ENCODE measurements at regions not wholly inside any gene's neighbourhood (a gene's known extent, or its start where the extent isn't known, plus 50 kb on each side); places are given as distances from the start of the nearest gene placed in this dataset.

GRCh38 chr16:14373406-14373805 is 256.7 kb downstream of the PARN start:
- POLR2A ChIA-PET, result interaction anchor here (0.6 kb wide), 1 partner anchor 65 kb away, joined by 4 read pairs; no protein-coding TSS in a partner anchor
- Mint-ChIP-seq H3K27me3 (ENCODE audit: insufficient read depth, unreplicated experiment) (no peaks in the 10 kb centered on the region), H3K9me3 (ENCODE audit: unreplicated experiment) (no peaks in the 10 kb centered on the region), H3K36me3 (ENCODE audit: insufficient read depth, unreplicated experiment) (no peaks in the 10 kb centered on the region), H3K4me3 (ENCODE audit: unreplicated experiment) (no peak overlapping the region), H3K27ac (ENCODE audit: low read depth, unreplicated experiment) (no peak overlapping the region), H3K4me1 (ENCODE audit: insufficient read depth, unreplicated experiment) (peaks cover 12% of the 10 kb centered on the region)
- CTCF ChIA-PET, result interaction anchor here (0.9 to 1.2 kb wide), 2 partner anchors 10 to 62 kb away, joined by 4 to 7 read pairs; no protein-coding TSS in a partner anchor
- no peak for TF ChIP-seq CTCF (IDR thresholded peaks at IDR 0.05; ENCODE audit: unreplicated experiment)
- BruUV-seq (replicated peaks), result no TSS peak
- no peak for DNase-seq (ENCODE audit: unreplicated experiment)
- intact Hi-C loops (cut with micrococcal nuclease), result no loop called here

- no peaks in the 10 kb centered on the region for H3K36me3 Mint-ChIP-seq (ENCODE audit: insufficient read depth, unreplicated experiment)
- no TSS peak for BruUV-seq (replicated peaks)
- peaks cover 6% of the 10 kb centered on the region for H3K4me1 Mint-ChIP-seq (ENCODE audit: insufficient read depth, unreplicated experiment)
- no peak for TF ChIP-seq CTCF (IDR thresholded peaks at IDR 0.05; ENCODE audit: unreplicated experiment)
- intact Hi-C loops (cut with micrococcal nuclease), result no loop called here
- H3K4me3 Mint-ChIP-seq (ENCODE audit: unreplicated experiment), result no peak overlapping the region
- H3K27me3 Mint-ChIP-seq (ENCODE audit: insufficient read depth, unreplicated experiment), result no peaks in the 10 kb centered on the region
- H3K9me3 Mint-ChIP-seq (ENCODE audit: unreplicated experiment), result no peaks in the 10 kb centered on the region
- POLR2A ChIA-PET, result interaction anchor here (0.6 kb wide), 1 partner anchor 125 kb away, joined by 4 read pairs; no protein-coding TSS in a partner anchor
- CTCF ChIA-PET, result no interaction called here
- no peak overlapping the region for H3K27ac Mint-ChIP-seq (ENCODE audit: low read depth, unreplicated experiment)
- no peak for DNase-seq (ENCODE audit: unreplicated experiment)
Measured at GRCh38 chr16:14372471-14372870, 257.6 kb downstream of the PARN start.

GRCh38 chr16:14371778-14372431 is 258.2 kb downstream of the PARN start:
- CTCF ChIA-PET, result no interaction called here
- no TSS peak for BruUV-seq (replicated peaks)
- peaks cover 6% of the 10 kb centered on the region for H3K4me1 Mint-ChIP-seq (ENCODE audit: insufficient read depth, unreplicated experiment)
- no peak for DNase-seq (ENCODE audit: unreplicated experiment)
- H3K27me3 Mint-ChIP-seq (ENCODE audit: insufficient read depth, unreplicated experiment), result no peaks in the 10 kb centered on the region
- intact Hi-C loops (cut with micrococcal nuclease), result no loop called here
- H3K9me3 Mint-ChIP-seq (ENCODE audit: unreplicated experiment), result no peaks in the 10 kb centered on the region
- no peak overlapping the region for H3K27ac Mint-ChIP-seq (ENCODE audit: low read depth, unreplicated experiment)
- POLR2A ChIA-PET, result interaction anchor here (0.6 to 2.3 kb wide), 2 partner anchors 7 to 125 kb away, joined by 4 to 6 read pairs; no protein-coding TSS in a partner anchor
- no peaks in the 10 kb centered on the region for H3K36me3 Mint-ChIP-seq (ENCODE audit: insufficient read depth, unreplicated experiment)
- H3K4me3 Mint-ChIP-seq (ENCODE audit: unreplicated experiment), result no peak overlapping the region
- no peak for TF ChIP-seq CTCF (IDR thresholded peaks at IDR 0.05; ENCODE audit: unreplicated experiment)

GRCh38 chr16:14370736-14371234 is 259.3 kb downstream of the PARN start:
- H3K27ac Mint-ChIP-seq (ENCODE audit: low read depth, unreplicated experiment), result no peak overlapping the region
- no peak for TF ChIP-seq CTCF (IDR thresholded peaks at IDR 0.05; ENCODE audit: unreplicated experiment)
- no peak overlapping the region for H3K4me3 Mint-ChIP-seq (ENCODE audit: unreplicated experiment)
- no peak for DNase-seq (ENCODE audit: unreplicated experiment)
- ChIA-PET CTCF (no interaction called here), POLR2A (interaction anchor here (0.7 to 2.3 kb wide), 3 partner anchors 8 to 118 kb away, joined by 3 to 6 read pairs (median 4); no protein-coding TSS in a partner anchor)
- peaks cover 6% of the 10 kb centered on the region for H3K4me1 Mint-ChIP-seq (ENCODE audit: insufficient read depth, unreplicated experiment)
- intact Hi-C loops (cut with micrococcal nuclease), result no loop called here
- no peaks in the 10 kb centered on the region for H3K36me3 Mint-ChIP-seq (ENCODE audit: insufficient read depth, unreplicated experiment)
- BruUV-seq (replicated peaks), result no TSS peak
- H3K27me3 Mint-ChIP-seq (ENCODE audit: insufficient read depth, unreplicated experiment), result no peaks in the 10 kb centered on the region
- H3K9me3 Mint-ChIP-seq (ENCODE audit: unreplicated experiment), result no peaks in the 10 kb centered on the region

All from MCF 10A (cell line).